GM18909 (cell line): ENCODE measurements at regions not wholly inside any gene's neighbourhood (a gene's known extent, or its start where the extent isn't known, plus 50 kb on each side); places are given as distances from the start of the nearest gene placed in this dataset.
"Not testable (repeated sequence)": the region's sequence is repeated elsewhere in the genome, so short reads cannot be mapped to it uniquely, and the experiment has no call there.

Experiments
- ATAC-seq: cut with Tn5 transposase; IDR thresholded peaks from one replicate; pipeline ENCODE4 v1.9.1; 2021; ENCODE audit warnings: mild to moderate bottlenecking; ENCODE audit not compliant: unreplicated experiment, poor library complexity

DNA sequence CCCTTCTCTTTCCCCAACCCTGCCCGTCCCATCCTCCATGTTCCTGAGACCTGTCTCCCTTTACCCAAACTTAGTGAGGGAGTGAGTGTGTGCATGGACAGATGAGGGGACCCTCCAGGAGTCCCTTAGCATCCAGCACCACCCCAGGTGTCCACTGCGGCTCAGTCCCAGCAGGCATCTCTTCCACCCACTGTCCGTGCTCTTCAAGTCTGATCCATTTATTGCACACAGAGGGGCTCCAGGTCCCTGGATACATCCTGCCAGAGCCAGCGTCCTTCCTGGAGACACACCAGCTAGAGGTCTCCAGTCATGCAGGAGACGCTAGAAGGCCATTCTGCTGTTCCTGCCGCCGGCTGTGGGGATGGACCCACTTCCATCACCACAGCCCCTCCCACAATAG is 239.2 kb downstream of the ADGRD1 start:
- no peak for ATAC-seq

DNA sequence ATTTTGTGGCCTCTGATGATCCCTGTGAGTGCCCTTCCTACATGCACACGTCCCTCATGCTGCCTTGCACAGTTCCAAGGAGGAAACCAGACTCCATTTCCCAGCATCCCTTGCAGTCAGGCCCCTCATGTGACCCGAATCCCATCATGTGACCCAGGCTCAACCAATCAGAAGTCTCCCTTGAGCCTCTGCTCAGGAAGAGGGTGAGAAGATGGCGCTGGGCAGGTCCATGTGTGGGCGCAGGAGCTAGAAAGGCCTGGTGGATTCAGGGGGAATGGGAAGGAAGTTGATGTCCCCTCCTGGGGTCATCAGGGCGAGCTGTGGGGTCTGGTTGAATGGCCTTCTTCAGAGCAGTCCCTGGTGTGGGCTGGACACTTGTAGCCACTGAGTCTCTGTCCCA is 240.5 kb downstream of the ADGRD1 start:
- ATAC-seq, result no peak

DNA sequence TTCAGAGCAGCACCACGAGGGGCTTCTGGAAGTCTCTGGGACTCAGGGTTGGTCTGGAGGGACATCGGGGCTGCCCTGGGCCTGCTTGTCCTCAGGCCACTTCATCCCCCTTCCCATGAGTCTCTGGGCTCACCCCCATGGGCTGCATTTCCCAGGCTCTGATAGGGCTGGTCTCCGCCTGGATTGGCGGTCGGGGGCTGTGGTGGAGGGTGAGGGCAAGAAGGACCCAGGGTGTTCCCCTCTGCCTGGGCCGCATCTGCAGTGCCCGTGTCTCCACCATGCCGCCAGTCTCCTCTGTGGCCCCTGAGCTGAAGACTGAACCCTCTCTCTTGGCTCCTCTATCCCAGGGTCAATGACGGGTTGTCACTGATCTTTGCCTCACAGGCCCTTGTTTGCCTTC is 242.1 kb downstream of the ADGRD1 start:
- ATAC-seq, result no peak

DNA sequence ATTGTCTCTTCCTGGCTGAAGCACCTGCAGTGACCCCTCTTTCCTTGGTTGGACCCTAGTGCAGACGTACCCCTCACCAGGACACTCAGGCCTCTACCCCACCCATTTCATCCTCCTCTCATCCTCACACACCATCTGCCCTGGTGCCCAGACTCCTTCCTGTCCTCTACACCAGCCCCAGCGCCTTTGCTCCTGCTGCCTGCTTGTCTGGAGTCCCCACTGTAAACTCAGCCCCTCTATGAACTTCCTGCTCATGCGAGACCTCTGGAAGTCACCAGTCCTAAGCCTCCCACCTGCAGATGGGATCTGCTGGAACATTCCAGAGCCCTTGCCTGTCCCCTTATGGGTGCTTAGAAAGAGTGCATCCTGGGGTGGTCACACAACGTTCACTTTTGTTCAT is 242.5 kb downstream of the ADGRD1 start:
- no peak for ATAC-seq

DNA sequence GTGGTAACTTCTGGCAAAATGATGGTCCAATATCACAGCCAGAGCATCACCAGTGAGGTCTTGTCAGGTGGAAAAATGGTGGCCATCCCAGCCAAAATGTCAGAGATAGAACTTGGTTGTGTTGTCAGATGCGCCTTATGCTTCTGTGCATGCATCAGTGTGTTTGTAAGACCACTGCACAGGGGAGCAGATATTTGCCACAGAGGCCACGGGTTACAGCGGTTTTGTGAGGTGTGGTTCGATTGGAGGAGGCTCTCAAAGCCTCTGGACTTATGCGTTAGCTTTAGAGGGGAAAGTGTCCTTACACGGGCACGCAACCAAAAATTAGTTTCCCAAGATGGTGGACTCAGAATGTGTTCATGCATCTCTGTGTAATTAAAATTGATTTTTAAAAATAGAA is 243.8 kb downstream of the ADGRD1 start:
- ATAC-seq, result no peak

DNA sequence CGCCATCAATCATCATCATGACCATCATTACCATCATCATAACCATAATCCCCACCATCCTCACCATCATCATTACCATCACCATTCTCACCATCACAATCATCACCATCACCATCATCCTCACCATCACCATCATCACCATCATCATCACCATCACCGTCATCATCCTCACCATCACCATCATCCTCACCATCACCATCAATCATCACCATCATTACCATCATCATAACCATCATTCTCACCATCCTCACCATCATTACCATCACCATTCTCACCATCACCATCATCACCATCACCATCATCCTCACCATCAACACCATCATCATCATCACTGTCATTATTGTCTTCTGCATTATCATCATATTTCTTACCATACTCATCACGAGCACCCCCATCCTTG is 245.5 kb downstream of the ADGRD1 start:
- ATAC-seq, result no peak

DNA sequence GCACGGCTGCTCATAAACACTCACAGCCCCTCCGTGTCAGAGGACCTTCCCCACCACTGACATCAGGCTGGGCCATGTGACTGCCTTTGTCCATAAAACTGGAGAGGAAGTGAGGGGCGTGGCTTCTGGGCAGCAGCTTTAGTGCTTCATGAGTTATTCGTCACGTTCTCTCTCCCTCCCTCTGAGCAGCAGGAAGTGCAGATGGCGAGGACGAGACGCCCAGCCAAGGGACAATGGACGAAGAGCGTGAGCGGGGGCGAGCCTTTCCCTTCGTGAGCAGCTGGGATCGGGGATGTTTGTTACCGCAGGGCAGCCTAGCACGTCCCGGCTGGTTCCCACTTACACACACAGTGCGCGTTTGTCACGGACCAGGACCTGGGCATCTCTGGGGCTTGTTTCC is 248.2 kb downstream of the ADGRD1 start:
- ATAC-seq, result not testable (repeated sequence)

DNA sequence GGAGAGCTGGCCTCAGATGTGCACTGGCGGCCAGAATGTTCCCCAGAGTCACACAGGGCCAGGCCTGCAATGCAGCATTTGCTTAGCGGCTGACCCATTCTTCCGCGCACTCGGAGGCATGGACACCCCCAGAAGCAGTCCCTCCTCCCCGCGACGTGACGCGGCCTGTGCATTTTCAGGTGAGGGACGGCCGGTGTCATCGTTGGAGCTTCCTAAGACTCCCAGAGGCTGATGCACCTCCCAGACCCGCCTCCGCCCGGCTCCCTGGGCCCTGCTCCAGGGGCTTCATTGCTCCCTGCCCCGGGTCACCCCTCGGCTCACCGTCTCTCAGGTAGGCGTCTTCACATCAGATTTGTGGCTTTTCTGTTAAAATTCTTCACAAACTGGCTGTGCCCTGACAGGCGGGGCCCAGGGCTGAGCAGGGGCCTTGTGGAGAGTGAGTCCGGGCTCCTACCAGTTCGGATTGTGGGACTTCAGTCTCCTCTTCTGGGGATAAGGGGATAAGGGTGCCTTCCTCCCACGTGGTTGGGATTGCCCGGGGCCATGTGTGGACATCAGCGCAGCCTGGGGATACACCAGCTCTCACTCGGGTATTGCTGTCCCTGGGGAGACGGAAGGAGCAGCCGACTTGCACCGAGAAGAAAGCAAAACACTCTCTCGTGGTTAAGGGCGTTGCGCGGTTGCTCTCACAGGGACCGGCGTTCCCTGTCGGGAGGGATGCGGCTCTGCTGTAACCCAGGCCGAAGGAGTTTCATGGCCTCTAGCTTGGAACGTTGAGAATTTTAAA is 249.1 kb downstream of the ADGRD1 start:
- ATAC-seq, result no peak

DNA sequence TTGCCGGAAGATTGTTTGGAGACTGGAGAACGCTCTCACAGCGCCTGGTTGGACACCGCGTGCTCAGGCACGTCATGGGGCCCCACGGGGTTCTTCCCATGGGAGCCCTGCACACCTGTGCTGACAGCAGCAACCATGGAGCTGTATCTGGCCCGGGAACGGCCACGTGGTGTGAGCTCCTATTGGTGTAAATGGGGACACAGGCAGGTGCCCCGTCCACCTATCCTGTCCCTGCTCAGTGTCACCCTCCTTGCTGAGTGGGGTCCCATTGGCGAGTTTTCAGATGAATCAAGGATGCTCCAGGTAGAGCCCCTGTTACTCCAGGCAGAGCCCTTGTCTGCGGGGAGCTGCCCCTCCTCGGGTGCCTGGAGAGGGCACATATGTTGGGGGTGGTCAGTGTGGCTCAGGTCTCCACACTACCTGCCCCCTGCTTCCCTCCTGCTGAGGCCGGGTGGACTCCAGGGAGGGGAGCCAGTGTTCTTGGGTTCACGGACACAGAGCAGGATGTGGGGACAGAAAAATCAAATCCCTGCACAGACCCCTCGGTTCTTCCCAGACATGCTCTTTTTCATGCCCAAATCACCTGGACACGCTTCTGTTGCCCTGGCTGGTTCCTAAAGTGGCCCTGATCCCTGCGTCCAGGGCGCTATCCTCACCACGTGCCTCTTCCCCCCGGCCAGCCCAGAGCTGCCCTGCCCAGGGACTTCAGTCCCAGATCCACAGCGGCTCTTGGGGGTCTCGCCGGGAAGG is 250.1 kb downstream of the ADGRD1 start:
- no peak for ATAC-seq

DNA sequence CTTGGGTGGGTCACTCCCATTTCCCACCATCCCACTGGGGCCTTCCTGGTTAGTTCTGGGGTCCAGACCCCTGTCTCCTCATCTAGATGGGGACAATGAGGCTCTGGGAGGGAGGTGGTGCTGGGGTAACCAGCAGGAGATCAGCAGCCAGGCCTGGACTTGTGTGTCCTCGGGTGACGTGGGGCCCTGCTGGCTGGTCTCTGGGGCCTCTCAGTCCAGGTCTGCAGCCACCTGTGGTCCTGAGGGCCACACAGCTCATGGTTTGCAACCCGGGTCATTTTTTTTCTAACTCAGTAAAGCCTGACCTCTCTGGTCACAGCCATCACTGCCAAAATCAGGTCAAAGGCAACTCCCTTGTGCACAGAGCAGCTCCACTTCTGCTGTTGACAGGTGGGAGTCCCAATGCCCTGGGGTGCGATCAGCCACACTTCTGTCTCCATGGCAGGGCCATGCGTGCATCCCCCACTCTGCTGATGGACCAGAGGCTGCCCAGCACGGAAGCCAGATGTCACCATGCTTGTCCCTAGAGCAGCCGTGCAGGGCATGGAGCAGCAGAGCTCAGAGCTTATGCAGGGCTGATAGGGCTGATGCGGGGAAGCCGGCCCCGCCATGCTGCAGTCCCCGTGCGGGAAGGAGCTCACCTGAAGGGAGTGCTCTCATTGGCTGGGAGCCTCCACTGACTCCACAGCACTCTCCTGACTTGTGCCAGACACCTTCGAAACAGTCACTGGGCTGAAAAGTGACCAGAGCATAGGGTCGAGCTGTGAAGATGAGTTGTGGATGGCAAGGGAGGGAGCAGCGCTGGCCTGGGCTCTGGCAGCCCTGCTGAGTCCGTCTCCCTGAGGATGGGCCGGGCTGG is 250.9 kb downstream of the ADGRD1 start:
- no peak for ATAC-seq

DNA sequence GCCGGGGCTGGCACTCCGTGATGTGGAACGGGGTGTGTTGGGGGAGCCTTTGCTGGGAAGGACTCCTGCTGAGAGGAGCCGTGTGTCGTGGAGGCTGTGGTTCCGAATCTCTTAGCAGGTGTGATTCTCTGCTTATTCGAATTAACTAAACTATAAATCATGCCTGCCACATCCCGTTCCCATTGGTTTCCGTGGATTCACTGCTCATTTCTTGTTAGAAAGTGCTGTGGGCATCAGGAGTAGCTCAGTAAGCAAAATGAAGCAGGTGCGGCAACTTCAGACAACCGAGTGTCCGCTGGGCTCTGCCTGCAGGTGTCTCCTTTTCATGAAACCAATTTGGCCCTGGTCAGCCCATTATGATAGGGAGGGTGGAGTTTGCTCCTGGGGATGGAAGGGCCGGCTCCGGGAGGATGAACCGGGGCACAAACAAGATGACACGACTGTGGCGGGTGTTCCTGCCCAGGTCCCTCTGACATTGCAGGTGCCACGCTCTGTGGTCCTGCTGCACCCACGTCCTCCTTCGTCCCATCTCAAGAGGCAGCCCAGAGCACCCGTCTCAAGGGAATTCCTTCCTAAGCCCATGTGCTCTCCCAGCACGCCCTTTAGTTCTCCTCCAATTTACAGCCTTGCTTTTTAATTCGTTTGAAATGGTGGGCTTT is 251.7 kb downstream of the ADGRD1 start:
- not testable (repeated sequence) for ATAC-seq

DNA sequence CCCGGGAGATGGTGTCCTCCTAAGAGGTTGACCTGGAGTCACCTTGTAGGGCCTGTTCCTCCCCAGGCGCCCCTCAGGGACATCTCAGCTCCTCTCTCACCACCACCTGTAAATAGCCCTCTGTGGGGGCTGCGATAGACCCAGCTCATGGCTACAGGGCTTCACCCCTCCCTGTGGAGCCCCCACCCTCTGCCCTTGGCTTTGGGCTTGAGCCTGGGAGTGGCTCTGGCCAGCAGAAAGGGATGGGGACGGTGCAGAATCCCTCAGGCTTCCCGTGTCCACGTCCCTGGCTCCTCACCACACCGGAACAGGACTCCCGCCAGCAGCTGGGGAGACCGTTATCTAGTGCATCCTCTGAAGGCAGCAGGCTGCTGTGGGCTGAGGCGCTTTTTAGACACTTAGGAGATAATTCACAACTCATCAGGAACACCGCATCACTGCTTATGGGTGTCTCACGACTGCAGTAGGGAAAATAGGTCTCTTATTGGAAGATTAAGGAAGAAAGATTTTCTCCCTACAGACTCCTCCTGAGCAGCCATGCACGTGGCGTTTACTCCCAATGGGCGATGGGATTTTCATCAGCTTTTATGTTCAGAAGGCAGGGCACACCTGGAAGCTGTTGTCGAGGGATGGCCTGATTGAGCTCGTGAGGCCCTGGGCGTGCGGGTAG is 253.1 kb downstream of the ADGRD1 start:
- not testable (repeated sequence) for ATAC-seq

DNA sequence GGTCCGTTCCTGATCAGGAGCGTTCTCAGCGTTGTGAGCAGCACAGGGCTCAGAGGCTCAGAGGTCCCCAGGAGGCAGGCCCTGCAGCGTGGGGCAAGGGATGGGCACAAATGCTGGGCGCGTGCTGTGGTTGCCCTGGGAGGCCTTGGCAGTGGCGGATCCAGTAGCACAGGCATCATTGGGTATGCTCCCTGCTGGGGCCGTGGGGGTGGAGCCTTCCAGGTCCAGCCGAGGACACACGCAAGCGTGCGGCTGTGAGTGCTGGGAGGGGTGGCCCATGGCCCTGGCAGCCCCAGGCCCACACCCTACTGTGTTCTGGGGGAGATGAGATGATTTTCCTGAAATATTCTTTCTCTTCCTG is 253.6 kb downstream of the ADGRD1 start:
- not testable (repeated sequence) for ATAC-seq

DNA sequence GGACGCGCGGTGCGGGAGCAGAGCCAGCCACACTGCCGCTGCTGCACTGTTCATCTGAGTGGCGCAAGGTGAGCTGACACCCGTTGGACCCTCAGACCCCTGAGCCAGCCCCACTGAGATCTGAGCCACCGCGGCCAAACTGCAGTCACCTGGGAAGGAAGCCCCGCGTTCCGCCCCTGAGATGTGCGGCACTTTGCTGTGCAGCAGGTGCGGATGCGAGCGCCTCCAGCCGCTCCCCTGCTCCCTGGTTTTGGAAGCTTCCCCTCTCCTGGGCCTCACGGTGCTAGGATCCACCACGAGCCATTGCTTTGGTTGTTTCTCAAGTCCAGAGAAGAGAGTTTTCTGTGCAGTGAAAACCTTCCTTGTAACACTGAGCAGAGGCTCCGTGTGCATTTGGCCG is 254.1 kb downstream of the ADGRD1 start:
- ATAC-seq, result not testable (repeated sequence)

DNA sequence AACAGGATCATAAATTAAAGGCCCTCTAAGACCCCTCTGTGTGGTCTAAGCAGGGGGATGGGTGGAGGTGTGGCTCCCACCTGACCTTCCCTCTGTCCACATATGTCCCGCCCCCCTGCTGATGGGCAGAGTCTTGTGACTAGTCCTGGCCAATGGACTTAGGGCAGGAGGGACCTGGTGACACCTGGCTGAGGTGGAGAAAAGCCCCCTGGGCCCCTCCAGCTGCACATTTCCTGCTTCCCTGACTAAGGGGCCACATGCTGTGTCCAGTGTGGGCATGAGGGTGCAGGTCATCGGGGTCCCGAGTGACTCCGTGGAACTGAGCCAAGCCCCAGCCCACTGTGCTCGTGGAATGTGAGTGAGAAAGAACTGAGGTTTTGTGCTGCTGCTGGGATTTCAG is 254.7 kb downstream of the ADGRD1 start:
- ATAC-seq, result no peak

DNA sequence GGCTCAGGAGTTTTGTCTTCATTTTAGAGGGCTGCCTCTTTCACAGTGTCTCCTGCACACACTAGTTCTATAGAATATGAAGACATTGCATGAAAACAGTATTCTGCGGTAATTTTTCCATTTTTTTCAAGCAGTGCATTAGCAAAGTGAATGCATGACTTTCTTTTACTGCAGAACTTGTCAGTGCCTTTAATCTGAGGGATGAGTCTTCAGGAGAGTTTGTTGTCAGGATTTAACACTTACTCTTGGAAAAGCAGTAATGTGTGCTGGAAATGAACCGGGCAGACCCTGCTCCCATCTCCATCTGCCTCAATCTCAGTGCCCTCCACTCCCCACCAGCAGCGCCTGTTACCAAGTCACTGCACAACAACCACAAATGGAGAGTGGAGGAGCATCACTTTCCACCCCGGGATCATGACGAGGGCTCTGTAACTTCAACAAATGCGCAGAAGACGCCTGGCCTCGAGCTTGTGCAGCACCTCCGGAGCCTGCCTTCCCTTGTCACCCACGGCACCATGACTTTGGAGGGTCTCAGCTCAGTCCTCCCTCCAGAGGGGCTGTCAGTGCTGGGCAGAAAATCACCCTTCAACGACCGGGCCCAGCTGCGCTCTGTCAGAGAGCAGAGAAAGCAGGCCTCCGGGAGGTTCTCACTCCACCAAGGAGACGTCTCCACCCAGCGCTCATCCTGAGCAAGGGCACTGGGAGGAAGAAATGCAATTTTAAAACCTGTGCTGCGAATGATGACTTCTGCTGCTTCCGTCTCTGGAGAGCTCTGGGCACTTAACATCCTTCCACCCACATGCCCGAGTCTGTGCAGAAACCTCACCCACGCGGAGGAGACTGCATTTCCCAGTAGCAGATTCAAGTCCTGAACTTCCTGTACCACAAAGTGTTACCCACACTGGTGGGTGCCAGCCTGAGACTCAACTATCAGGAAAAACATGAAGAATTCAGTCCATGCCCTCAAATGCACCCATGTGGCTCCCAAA is 255.7 kb downstream of the ADGRD1 start:
- no peak for ATAC-seq

DNA sequence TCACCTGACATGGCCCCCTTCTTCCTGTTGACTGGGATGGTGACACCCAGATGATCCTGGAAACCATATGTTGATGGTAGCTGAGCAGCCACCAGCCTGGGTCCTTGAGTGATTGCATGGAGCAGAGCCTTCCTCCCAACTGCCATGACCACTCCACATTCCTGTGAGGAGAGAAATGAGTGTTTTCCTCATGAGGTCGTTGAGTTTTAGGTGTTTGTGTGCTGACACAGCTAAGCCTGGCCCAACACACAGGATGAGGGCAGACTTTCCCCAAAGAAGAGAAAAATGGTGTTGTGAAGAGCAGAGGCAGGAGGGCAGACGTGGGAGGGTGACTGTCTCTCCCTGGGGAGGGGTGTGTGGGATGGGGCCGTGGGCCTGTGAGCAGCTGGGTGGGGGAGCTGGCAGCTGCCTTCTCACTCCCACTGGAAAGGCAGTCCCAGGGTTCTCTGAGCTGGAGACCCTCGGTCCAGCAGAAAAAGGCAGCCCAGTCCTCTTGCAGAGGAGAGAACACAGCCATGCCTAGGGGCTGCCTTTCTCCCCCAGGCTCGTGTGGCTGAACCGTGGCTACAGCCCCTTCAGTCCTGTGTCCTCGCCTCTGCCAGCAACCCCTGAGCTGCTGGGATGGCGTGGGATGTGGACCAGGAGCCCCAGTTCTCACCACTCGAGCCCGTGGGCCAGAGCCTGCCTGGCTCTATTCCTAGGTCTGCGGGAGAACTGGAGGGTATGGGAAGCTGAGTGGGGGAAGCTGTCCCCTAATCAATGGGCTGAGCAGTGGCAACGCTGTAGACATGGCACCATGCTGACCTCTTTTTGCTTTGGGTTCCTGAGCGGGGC is 257.0 kb downstream of the ADGRD1 start:
- no peak for ATAC-seq
